Neuronal stem cell (in vitro differentiated cells): ENCODE measurements at regions not wholly inside any gene's neighbourhood (a gene's known extent, or its start where the extent isn't known, plus 50 kb on each side); places are given as distances from the start of the nearest gene placed in this dataset.

Source experiments
- DNase-seq: peaks from one replicate; pipeline ENCODE4 v3.0.0-alpha.2; 2013; ENCODE audit warnings: low spot score
- H2AFZ ChIP-seq: one replicate; pipeline ENCODE4 v1.6.1; 2013; ENCODE audit warnings: mild to moderate bottlenecking, low read length, inconsistent platforms
- H2AK5ac ChIP-seq: 2 replicates; pipeline ENCODE4 v1.6.1; 2013; ENCODE audit warnings: low read depth, mild to moderate bottlenecking, inconsistent platforms, low read length, moderate library complexity, mixed read lengths
- H2BK120ac ChIP-seq: 2 replicates; pipeline ENCODE4 v1.6.1; 2013; ENCODE audit warnings: low read depth, mild to moderate bottlenecking, inconsistent platforms, low read length, moderate library complexity, mixed read lengths
- H2BK12ac ChIP-seq: one replicate; pipeline ENCODE4 v1.6.1; 2013; ENCODE audit warnings: low read length, inconsistent platforms
- H2BK15ac ChIP-seq: 2 replicates; pipeline ENCODE4 v1.6.1; 2013; ENCODE audit warnings: mild to moderate bottlenecking, low read length, inconsistent platforms, mixed read lengths
- H2BK5ac ChIP-seq: one replicate; pipeline ENCODE4 v1.6.1; 2013; ENCODE audit warnings: inconsistent platforms, mild to moderate bottlenecking, low read length, moderate library complexity
- H3K14ac ChIP-seq: one replicate; pipeline ENCODE4 v1.6.1; 2013; ENCODE audit warnings: low read length, inconsistent platforms
- H3K18ac ChIP-seq: 2 replicates; pipeline ENCODE4 v1.6.1; 2013; ENCODE audit warnings: low read length, inconsistent platforms
- H3K23ac ChIP-seq: 2 replicates; pipeline ENCODE4 v1.6.1; 2013; ENCODE audit warnings: low read depth, mild to moderate bottlenecking, mixed read lengths, low read length, inconsistent platforms; ENCODE audit not compliant: poor library complexity
- H3K27ac ChIP-seq: replicated peaks from 3 replicates; pipeline ENCODE4 v1.5.1; 2013; ENCODE audit warnings: low read length, inconsistent platforms
- H3K27me3 ChIP-seq, 3 experiments: 2 replicates each; pipeline ENCODE4 v1.6.1; 2013; ENCODE audit warnings: low read length in 3 of 3, mild to moderate bottlenecking in 2 of 3, inconsistent platforms in 1 of 3, low read depth in 1 of 3, mixed read lengths in 1 of 3, moderate library complexity in 1 of 3; ENCODE audit not compliant: control insufficient read depth in 3 of 3, insufficient read depth in 3 of 3
- H3K36me3 ChIP-seq, 2 donors: replicated peaks in 1 of 2; 2 replicates each; pipeline ENCODE4 v1.6.1; 2013; ENCODE audit warnings: low read length in 2 of 2; ENCODE audit not compliant: control insufficient read depth in 2 of 2, insufficient read depth in 2 of 2
- H3K4ac ChIP-seq: 2 replicates; pipeline ENCODE4 v1.6.1; 2013; ENCODE audit warnings: inconsistent platforms, mild to moderate bottlenecking, low read length, moderate library complexity
- H3K4me1 ChIP-seq, 2 donors: 1 replicate in 1 of 2; 2 replicates in 1 of 2; pipeline ENCODE4 v1.6.1; 2013; ENCODE audit warnings: low read length in 2 of 2, low read depth in 1 of 2; ENCODE audit not compliant: control insufficient read depth in 2 of 2, insufficient read depth in 1 of 2
- H3K4me2 ChIP-seq: one replicate; pipeline ENCODE4 v1.6.1; 2013; ENCODE audit warnings: mild to moderate bottlenecking, low read length, inconsistent platforms; ENCODE audit not compliant: insufficient read depth, poor library complexity, severe bottlenecking
- H3K4me3 ChIP-seq, 2 donors: 2 replicates each; pipeline ENCODE4 v1.5.1; 2013; ENCODE audit warnings: low read length in 2 of 2, mild to moderate bottlenecking in 2 of 2, inconsistent platforms in 1 of 2, moderate library complexity in 1 of 2
- H3K79me1 ChIP-seq: one replicate; pipeline ENCODE4 v1.6.1; 2013; ENCODE audit warnings: low read depth, mild to moderate bottlenecking, inconsistent platforms, low read length, moderate library complexity
- H3K9ac ChIP-seq: one replicate; pipeline ENCODE4 v1.6.1; 2013; ENCODE audit warnings: mild to moderate bottlenecking, low read depth, low read length, inconsistent platforms; ENCODE audit not compliant: poor library complexity
- H3K9me3 ChIP-seq, 2 donors: replicated peaks in 1 of 2; 2 replicates each; pipeline versions ENCODE3 to v1.6.1; 2013; ENCODE audit warnings: low read length in 2 of 2, mild to moderate bottlenecking in 2 of 2, inconsistent platforms in 1 of 2, low read depth in 1 of 2, mixed read lengths in 1 of 2, moderate library complexity in 1 of 2; ENCODE audit not compliant: control insufficient read depth in 2 of 2, insufficient read depth in 1 of 2
- H4K8ac ChIP-seq: one replicate; pipeline ENCODE4 v1.6.1; 2013; ENCODE audit warnings: low read depth, mild to moderate bottlenecking, inconsistent platforms, low read length, moderate library complexity
- H4K91ac ChIP-seq: one replicate; pipeline ENCODE4 v1.6.1; 2013; ENCODE audit warnings: low read length, low read depth, mild to moderate bottlenecking, inconsistent platforms; ENCODE audit not compliant: poor library complexity
- WGBS, 2 donors: extraction: QIAGEN DNeasy Blood & Tissue Kit; methylation state at CpG; one replicate each; pipeline ENCODE4 v1.1.7; 2013; ENCODE audit warnings: missing lambda C conversion rate in 2 of 2, mixed read lengths in 1 of 2; ENCODE audit not compliant: insufficient read length in 2 of 2, insufficient replicate concordance in 1 of 2; ENCODE audit errors: extremely low coverage in 2 of 2; 5-methylcytosine and 5-hydroxymethylcytosine counted together

- Histone ChIP-seq H3K14ac (no peak overlapping the region), H3K79me1 (no peaks in the 10 kb centered on the region), H2BK15ac (no peak overlapping the region), H3K9me3 (peaks cover 0 to 11% of the 10 kb centered on the region in 2 donors), H3K4ac (no peak overlapping the region), H3K27me3 (no peaks in the 10 kb centered on the region), H2BK120ac (no peak overlapping the region), H3K4me1 (peaks cover 11 to 15% of the 10 kb centered on the region in 2 donors), H3K36me3 (no peaks in the 10 kb centered on the region), H3K27ac (no peak overlapping the region), H2BK5ac (no peak overlapping the region), H2AFZ (no peak overlapping the region), H3K23ac (no peak overlapping the region), H4K91ac (no peak overlapping the region), H3K9ac (no peak overlapping the region), H4K8ac (no peak overlapping the region), H3K4me2 (no peak overlapping the region), H2BK12ac (no peak overlapping the region), H2AK5ac (no peak overlapping the region), H3K18ac (no peak overlapping the region), H3K4me3 (no peak overlapping the region)
- DNase-seq, result no peak
- no CpG with 5 or more reads among the region's 9 CpGs for WGBS, 2 donors
These were observed 166.8 kb downstream of the HSD17B3 start for GRCh38 chr9:96135076-96135752.

DNA sequence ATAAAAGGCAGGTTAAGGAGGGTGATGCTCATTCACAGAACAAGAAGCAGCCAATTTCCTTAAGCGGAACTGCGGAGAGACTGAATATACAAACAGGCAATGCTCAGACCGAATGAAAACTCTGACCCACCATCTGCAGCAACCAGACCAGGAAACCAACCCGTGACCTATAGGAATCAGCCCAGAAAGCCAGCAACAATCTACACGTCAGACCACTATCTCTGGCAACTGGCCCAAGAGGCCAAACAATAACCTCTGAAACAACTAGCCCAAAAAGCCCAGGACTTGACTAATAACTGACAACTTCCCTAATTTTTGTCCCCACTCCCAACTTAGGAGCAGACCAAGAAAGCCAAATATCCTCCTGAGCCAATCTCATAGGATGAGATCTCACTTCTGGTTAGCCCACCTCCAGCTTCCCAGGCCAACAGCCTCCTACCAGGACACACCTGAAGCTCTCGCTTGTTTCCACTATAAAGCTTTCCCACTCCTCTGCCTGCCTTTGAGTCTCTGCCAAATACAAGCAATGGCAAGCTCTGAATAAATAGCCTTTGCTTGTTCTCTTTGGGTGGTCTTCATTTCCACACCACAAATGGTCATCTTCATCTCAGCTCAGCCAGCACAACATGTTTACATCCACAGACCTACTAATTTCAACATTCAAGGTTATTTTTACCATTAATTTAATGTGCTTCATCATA lies 168.5 kb downstream of the HSD17B3 start:
- H2BK5ac ChIP-seq, result no peak overlapping the region
- no peak overlapping the region for H2BK12ac ChIP-seq
- no peak overlapping the region for H2BK15ac ChIP-seq
- H3K27me3 ChIP-seq, result no peaks in the 10 kb centered on the region
- WGBS, 2 donors, result no CpG with 5 or more reads among the region's 6 CpGs
- no peaks in the 10 kb centered on the region for H3K79me1 ChIP-seq
- H3K4me2 ChIP-seq, result no peak overlapping the region
- no peak overlapping the region for H3K18ac ChIP-seq
- no peaks in the 10 kb centered on the region for H3K36me3 ChIP-seq
- H3K27ac ChIP-seq, result no peak overlapping the region
- no peak for DNase-seq
- no peak overlapping the region for H4K8ac ChIP-seq
- no peak overlapping the region for H3K23ac ChIP-seq
- no peak overlapping the region for H3K9ac ChIP-seq
- no peak overlapping the region for H3K4me3 ChIP-seq
- peaks cover 11 to 15% of the 10 kb centered on the region in 2 donors for H3K4me1 ChIP-seq
- H3K14ac ChIP-seq, result no peak overlapping the region
- peaks cover 0 to 11% of the 10 kb centered on the region in 2 donors for H3K9me3 ChIP-seq
- H4K91ac ChIP-seq, result no peak overlapping the region
- no peak overlapping the region for H3K4ac ChIP-seq
- H2AFZ ChIP-seq, result no peak overlapping the region
- no peak overlapping the region for H2AK5ac ChIP-seq
- no peak overlapping the region for H2BK120ac ChIP-seq

DNA sequence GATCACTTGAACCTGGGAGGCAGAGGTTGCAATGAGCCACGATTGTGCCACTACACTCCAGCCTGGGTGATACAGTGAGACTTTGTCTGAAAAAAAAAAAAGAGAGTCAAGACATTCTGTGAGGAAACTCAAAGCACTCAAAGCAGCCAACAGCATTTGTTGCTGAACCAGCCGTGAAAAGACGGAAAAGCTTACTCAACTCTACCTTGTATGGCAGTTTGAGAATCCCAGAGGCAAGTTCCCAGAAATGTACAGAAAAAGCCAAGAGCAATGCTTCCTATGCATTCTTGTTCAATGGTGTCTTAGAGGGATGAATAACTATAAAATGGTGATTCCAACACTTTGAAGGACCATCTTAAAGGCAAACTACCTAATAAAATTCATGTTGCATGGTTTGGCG lies 170.2 kb downstream of the HSD17B3 start:
- no peak overlapping the region for H3K23ac ChIP-seq
- no peak overlapping the region for H2AK5ac ChIP-seq
- no peaks in the 10 kb centered on the region for H3K79me1 ChIP-seq
- WGBS, 2 donors, result no CpG with 5 or more reads among the region's 4 CpGs
- H4K8ac ChIP-seq, result no peak overlapping the region
- no peak overlapping the region for H3K4me2 ChIP-seq
- no peak overlapping the region for H2BK120ac ChIP-seq
- H3K14ac ChIP-seq, result no peak overlapping the region
- no peak overlapping the region for H4K91ac ChIP-seq
- no peak overlapping the region for H3K4ac ChIP-seq
- H3K18ac ChIP-seq, result no peak overlapping the region
- peaks cover 0 to 2% (median 0%) of the 10 kb centered on the region in 3 experiments for H3K27me3 ChIP-seq
- peaks cover 3 to 17% of the 10 kb centered on the region in 2 donors for H3K4me1 ChIP-seq
- H2AFZ ChIP-seq, result no peak overlapping the region
- H2BK12ac ChIP-seq, result no peak overlapping the region
- H3K36me3 ChIP-seq, result no peaks in the 10 kb centered on the region
- H2BK15ac ChIP-seq, result no peak overlapping the region
- H2BK5ac ChIP-seq, result no peak overlapping the region
- DNase-seq, result no peak
- H3K9ac ChIP-seq, result no peak overlapping the region
- H3K9me3 ChIP-seq, result peaks cover 0 to 5% of the 10 kb centered on the region in 2 donors
- no peak overlapping the region for H3K4me3 ChIP-seq
- H3K27ac ChIP-seq, result no peak overlapping the region

DNA sequence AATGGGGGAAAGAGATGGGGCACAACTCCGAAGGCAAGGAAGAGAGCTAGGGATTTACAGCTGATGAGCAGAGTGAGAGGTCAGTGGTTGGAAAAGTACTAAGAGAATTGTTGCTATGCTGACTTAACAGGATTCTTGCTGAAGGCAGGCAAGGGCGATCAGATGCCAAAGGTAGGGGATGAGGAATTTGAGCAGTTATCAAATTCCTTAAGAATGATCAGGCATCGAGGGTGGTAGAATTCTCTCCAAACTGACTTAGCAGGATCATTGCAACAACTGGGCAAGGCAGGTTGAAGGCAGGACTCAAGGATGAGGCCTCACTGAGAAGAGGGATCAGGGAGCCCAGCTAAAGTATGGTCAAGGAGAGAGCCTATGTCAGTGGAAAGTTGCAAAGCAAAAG lies 171.0 kb downstream of the HSD17B3 start:
- Histone ChIP-seq H3K18ac (no peak overlapping the region), H3K4me1 (peaks cover 0 to 22% of the 10 kb centered on the region in 2 donors), H3K36me3 (no peaks in the 10 kb centered on the region), H3K14ac (no peak overlapping the region), H4K91ac (no peak overlapping the region), H4K8ac (no peak overlapping the region), H2BK120ac (no peak overlapping the region), H2AFZ (no peak overlapping the region), H2AK5ac (no peak overlapping the region), H3K4me2 (no peak overlapping the region), H3K27ac (no peak overlapping the region), H2BK15ac (peak overlapping the region; percentile 33), H3K79me1 (no peaks in the 10 kb centered on the region), H2BK5ac (no peak overlapping the region), H3K9me3 (peaks cover 0 to 5% of the 10 kb centered on the region in 2 donors), H3K23ac (no peak overlapping the region), H3K4me3 (no peak overlapping the region), H3K9ac (no peak overlapping the region), H3K27me3 (peaks cover 0 to 4% (median 0%) of the 10 kb centered on the region in 3 experiments), H2BK12ac (no peak overlapping the region), H3K4ac (no peak overlapping the region)
- WGBS, 2 donors, result no CpG with 5 or more reads among the region's 3 CpGs
- no peak for DNase-seq
